GM19467 (cell line): ENCODE measurements at regions not wholly inside any gene's neighbourhood (a gene's known extent, or its start where the extent isn't known, plus 50 kb on each side); places are given as distances from the start of the nearest gene placed in this dataset.
"Not testable (repeated sequence)": the region's sequence is repeated elsewhere in the genome, so short reads cannot be mapped to it uniquely, and the experiment has no call there.

Experiments
- ATAC-seq: cut with Tn5 transposase; IDR thresholded peaks from one replicate; pipeline ENCODE4 v1.9.1; 2021; ENCODE audit warnings: mild to moderate bottlenecking, moderate library complexity; ENCODE audit not compliant: unreplicated experiment

- ATAC-seq, result no peak
Measured at GRCh38 chr5:60448600-60448999, 251.4 kb downstream of the DEPDC1B start.

- ATAC-seq, result no peak
Measured at GRCh38 chr5:60447488-60447920, 252.5 kb downstream of the DEPDC1B start.

GRCh38 chr5:60446917-60447316 is 253.0 kb downstream of the DEPDC1B start:
- ATAC-seq, result no peak

- ATAC-seq, result no peak
Measured at GRCh38 chr5:60445921-60446320, 254.0 kb downstream of the DEPDC1B start.

GRCh38 chr5:60445427-60445826 is 254.5 kb downstream of the DEPDC1B start:
- ATAC-seq, result no peak

- ATAC-seq, result no peak
Measured at GRCh38 chr5:60444661-60445360, 255.2 kb downstream of the DEPDC1B start.

- no peak for ATAC-seq
Measured at GRCh38 chr5:60439552-60439951, 260.4 kb downstream of the DEPDC1B start.

- ATAC-seq, result no peak
Measured at GRCh38 chr5:60437308-60437707, 262.7 kb downstream of the DEPDC1B start.

GRCh38 chr5:60436518-60436917 is 263.4 kb downstream of the DEPDC1B start:
- ATAC-seq, result no peak

- no peak for ATAC-seq
Measured at GRCh38 chr5:60435808-60436207, 264.2 kb downstream of the DEPDC1B start.

- not testable (repeated sequence) for ATAC-seq
Measured at GRCh38 chr5:60426189-60426588, 273.8 kb downstream of the DEPDC1B start.

- not testable (repeated sequence) for ATAC-seq
Measured at GRCh38 chr5:60420773-60421172, 279.2 kb downstream of the DEPDC1B start.

- no peak for ATAC-seq
Measured at GRCh38 chr5:60417500-60418181, 282.3 kb downstream of the DEPDC1B start.

GRCh38 chr5:60415443-60415842 is 284.5 kb downstream of the DEPDC1B start:
- no peak for ATAC-seq

- ATAC-seq, result no peak
Measured at GRCh38 chr5:60410427-60410826, 289.5 kb downstream of the DEPDC1B start.

- no peak for ATAC-seq
Measured at GRCh38 chr5:60404171-60404570, 295.8 kb downstream of the DEPDC1B start.

GRCh38 chr5:60403343-60404006 is 296.5 kb downstream of the DEPDC1B start:
- no peak for ATAC-seq

- ATAC-seq, result no peak
Measured at GRCh38 chr5:60402161-60402785, 297.7 kb downstream of the DEPDC1B start.

- no peak for ATAC-seq
Measured at GRCh38 chr5:60401526-60401925, 298.4 kb downstream of the DEPDC1B start.

GRCh38 chr5:60399507-60399906 is 300.5 kb downstream of the DEPDC1B start:
- ATAC-seq, result no peak

GRCh38 chr5:60395712-60396329 is 304.1 kb downstream of the DEPDC1B start:
- ATAC-seq, result no peak
